ENCODE measurements at regions not wholly inside any gene's neighbourhood (a gene's known extent, or its start where the extent isn't known, plus 50 kb on each side); places are given as distances from the start of the nearest gene placed in this dataset.

DNA sequence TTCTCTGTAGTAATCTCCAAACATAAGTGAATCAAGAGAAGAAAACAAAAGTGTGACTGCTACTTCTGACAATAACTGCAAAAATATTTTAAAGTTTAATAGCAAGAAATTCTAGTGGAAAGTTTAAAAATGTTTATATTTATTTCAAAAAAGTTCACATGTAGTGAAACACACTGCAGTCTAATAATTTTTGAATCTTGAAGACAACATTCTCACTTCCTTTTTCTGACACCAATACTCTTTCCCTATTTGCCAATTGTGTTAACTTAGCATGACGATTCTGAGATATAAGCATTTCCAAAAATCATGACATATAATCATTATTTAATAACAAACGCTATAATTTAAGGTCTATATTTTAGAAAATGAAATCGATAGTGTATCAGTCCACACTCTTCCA is 429.1 kb upstream of the PKDCC start:
- TF ChIP-seq, protein P1, sequence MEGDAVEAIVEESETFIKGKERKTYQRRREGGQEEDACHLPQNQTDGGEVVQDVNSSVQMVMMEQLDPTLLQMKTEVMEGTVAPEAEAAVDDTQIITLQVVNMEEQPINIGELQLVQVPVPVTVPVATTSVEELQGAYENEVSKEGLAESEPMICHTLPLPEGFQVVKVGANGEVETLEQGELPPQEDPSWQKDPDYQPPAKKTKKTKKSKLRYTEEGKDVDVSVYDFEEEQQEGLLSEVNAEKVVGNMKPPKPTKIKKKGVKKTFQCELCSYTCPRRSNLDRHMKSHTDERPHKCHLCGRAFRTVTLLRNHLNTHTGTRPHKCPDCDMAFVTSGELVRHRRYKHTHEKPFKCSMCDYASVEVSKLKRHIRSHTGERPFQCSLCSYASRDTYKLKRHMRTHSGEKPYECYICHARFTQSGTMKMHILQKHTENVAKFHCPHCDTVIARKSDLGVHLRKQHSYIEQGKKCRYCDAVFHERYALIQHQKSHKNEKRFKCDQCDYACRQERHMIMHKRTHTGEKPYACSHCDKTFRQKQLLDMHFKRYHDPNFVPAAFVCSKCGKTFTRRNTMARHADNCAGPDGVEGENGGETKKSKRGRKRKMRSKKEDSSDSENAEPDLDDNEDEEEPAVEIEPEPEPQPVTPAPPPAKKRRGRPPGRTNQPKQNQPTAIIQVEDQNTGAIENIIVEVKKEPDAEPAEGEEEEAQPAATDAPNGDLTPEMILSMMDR (IDR thresholded peaks at IDR 0.05; ENCODE audit: borderline replicate concordance, control extremely low read depth, extremely low read depth, insufficient read depth, missing control alignments), result no peak
- DNase-seq (ENCODE audit: low spot score), result no peak
- in situ Hi-C loops (cut with MboI; ENCODE audit: low sequenced_read_pairs, unreplicated experiment), result no loop called here

DNA sequence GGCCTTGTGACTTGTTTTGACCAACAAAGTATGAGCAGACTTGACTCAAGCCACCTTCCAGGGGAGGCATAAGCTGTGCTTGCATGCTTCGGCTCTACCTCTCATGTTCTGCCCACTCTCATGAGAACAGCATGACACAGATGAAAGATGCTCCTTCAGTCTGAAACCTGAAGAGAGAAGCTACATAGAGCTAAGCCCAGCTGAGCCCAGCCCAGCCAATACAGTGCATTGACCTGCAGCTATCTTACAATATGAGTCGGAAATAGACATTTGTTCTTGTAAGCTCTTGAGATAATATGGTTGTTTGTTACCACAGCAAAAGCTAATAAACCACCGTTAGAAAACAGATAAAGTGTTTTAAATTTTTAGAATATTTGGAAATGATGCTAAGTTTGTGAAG is 426.7 kb upstream of the PKDCC start:
- in situ Hi-C loops (cut with MboI; ENCODE audit: low sequenced_read_pairs, unreplicated experiment), result no loop called here
- DNase-seq (ENCODE audit: low spot score), result no peak

DNA sequence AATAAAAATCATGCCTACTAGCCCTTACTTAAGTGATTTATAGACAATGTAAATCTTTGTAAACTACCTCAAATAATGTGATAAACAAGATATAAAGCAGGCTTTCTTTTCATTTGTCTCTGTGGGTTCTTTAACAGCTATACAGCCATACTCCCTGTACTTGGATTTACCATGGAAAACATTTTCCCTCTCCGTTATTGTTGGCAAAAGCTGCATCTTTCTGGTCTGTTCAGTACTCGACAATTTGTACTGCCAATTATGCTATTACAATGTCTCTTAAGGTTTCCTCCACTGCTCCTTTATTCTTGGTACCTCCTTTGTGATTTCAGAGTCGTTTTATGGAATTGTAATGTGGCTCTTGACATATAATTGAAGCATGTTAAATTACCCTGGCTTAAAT is 426.3 kb upstream of the PKDCC start:
- TF ChIP-seq, protein P1 (IDR thresholded peaks at IDR 0.05; ENCODE audit: borderline replicate concordance, control extremely low read depth, extremely low read depth, insufficient read depth, missing control alignments), result no peak
- no peak for DNase-seq (ENCODE audit: low spot score)
- in situ Hi-C loops (cut with MboI; ENCODE audit: low sequenced_read_pairs, unreplicated experiment), result no loop called here

More for the DNA sequence above, 426.7 kb upstream of the PKDCC start:
- TF ChIP-seq, protein P1 (IDR thresholded peaks at IDR 0.05; ENCODE audit: borderline replicate concordance, control extremely low read depth, extremely low read depth, insufficient read depth, missing control alignments), result no peak

DNA sequence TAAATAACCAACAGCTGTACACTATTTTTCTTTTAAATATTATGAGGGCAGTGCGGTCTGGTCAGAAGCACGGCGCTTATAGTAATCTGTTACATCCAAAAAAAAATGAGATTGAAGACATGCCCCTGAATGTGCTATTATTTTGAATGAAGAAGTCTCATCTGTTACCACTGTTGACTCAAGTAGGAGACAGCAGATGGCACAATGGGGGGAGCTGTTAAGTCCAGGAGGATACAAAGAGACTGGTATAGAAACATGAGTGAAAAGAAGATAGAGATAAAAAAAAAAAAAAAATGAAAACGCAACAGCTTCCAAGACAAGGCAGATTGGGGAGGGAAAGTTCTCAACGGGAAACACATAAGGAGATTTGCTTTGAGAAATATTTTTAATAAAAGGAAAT is 425.5 kb upstream of the PKDCC start:
- in situ Hi-C loops (cut with MboI; ENCODE audit: low sequenced_read_pairs, unreplicated experiment), result no loop called here
- DNase-seq (ENCODE audit: low spot score), result no peak
- TF ChIP-seq, protein P1 (IDR thresholded peaks at IDR 0.05; ENCODE audit: borderline replicate concordance, control extremely low read depth, extremely low read depth, insufficient read depth, missing control alignments), result no peak

DNA sequence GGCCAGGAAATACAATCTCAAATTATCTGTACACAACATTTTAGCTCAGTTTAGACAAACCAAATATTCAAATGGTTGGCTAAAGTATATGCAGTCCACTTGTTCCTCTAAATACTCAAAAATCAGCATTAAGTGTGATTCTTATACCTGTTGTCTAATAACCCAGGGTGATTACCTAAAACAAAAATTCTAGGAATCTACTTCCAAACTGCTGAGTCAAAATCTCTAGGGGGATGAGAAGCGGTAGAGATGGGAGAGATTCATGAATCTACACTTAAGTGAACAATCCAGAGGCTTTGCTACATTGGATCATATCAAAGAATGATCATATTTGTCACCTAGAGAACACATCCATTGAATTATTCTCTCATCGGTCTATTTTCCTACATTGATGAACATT is 420.9 kb upstream of the PKDCC start:
- DNase-seq (ENCODE audit: low spot score), result no peak
- in situ Hi-C loops (cut with MboI; ENCODE audit: low sequenced_read_pairs, unreplicated experiment), result no loop called here
- TF ChIP-seq, protein P1 (IDR thresholded peaks at IDR 0.05; ENCODE audit: borderline replicate concordance, control extremely low read depth, extremely low read depth, insufficient read depth, missing control alignments), result no peak

DNA sequence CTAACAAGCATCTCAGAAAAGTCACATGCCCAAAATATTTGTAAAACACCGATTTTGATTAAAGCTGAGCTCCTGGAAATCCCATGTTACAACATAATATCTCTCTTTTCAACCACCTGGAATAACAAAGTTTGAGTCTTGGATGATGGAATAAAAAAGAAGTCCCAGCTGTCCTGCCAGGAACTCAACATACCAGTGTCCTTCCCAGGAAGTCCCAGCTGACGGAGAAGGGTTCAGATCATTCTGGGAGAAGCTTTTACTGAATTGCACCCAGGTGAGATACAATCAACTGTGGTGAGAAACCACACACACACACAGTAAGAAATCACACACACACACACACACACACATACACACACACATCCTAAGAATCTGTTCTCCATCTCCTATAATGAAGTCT is 413.1 kb upstream of the PKDCC start:
- TF ChIP-seq, protein P1 (IDR thresholded peaks at IDR 0.05; ENCODE audit: borderline replicate concordance, control extremely low read depth, extremely low read depth, insufficient read depth, missing control alignments), result no peak
- DNase-seq (ENCODE audit: low spot score), result no peak
- in situ Hi-C loops (cut with MboI; ENCODE audit: low sequenced_read_pairs, unreplicated experiment), result no loop called here

DNA sequence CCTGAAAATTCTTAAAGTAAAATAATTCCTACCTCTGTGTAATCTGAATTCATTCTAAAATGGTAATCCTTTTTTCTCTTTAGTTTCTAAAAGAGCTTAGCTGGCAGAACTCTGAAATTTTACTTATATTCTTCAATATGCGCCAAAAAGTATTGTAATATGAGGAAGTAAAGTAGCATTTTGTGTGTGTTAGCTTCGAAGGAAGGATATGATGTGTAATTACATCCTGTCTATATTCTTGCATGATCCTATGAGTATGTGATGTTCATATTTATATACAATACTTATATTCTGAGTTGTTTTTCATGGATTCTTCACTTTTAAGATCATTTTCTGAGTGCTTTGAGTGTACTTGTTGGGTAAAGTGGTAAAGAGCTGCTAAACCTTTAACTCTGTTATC is 402.9 kb upstream of the PKDCC start:
- TF ChIP-seq, protein P1 (IDR thresholded peaks at IDR 0.05; ENCODE audit: borderline replicate concordance, control extremely low read depth, extremely low read depth, insufficient read depth, missing control alignments), result no peak
- in situ Hi-C loops (cut with MboI; ENCODE audit: low sequenced_read_pairs, unreplicated experiment), result no loop called here
- DNase-seq (ENCODE audit: low spot score), result no peak

All from GM13976 (cell line).